GM19438 (cell line): ENCODE measurements at regions not wholly inside any gene's neighbourhood (a gene's known extent, or its start where the extent isn't known, plus 50 kb on each side); places are given as distances from the start of the nearest gene placed in this dataset.

Source experiments
- ATAC-seq: cut with Tn5 transposase; IDR thresholded peaks from one replicate; pipeline ENCODE4 v1.9.1; 2021; ENCODE audit warnings: low read depth; ENCODE audit not compliant: unreplicated experiment

DNA sequence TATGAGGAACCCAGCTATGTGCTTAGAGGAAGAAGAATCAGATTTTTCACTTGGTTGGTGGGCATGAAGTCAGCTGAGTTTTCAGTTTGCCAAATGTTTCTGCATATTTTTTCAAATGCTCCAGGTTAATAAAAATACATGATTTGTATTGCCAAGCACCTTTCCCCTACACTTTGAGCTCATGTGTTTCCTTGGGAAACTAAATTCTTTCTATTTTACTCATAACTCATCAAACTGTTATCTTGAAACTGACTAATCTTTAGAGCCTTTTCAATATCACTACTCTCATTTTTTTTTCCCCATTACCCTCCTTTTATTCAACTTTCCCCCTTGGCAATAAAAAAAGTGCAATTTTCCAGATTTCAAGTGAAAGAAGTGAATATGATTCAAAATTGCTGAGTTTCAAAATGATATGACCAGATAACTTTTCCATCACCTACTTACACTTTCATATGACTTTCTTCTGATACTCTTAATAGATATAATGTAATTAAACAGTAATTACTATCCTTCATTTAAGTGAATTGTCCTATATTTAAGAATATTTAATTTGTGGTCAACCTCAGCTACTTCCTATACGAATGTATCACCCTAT, 91.9 kb upstream of the SOX6 start:
- no peak for ATAC-seq

DNA sequence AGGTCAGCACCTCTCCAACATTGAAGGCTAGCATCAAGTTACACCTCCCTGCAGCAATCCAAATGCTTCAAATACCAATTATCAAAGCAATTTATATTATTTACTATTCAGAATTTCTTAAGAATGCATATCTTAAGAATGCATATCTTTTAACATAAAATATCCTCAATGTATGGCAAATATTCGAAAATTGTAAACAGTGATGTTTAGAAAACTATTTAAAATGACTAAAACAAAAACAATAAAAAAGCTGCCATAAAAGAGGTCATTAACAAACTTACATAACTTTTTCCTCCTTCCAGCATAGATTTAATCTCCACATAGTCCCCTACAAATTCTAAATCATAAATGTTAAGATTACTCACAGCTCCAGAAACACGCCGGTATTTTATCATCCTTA, 85.1 kb upstream of the SOX6 start:
- no peak for ATAC-seq

DNA sequence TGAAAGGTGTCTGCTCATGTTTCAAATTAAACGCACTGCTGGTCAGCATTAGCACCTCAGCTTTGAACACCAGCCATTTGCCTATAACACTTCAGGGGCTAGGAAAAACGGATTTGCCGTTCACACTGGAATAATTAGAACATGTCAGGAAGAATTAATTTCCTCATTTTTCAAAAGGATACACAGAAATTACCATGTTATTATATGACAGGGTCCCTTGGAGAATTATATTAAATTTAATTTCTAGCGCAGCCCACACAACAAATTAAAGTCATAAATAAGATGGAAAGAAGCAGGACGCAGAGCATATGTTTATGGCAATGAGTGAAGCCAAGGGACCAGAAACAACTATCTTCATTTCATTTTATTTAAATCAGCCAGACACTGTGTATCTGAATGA, 83.8 kb upstream of the SOX6 start:
- ATAC-seq: no peak

DNA sequence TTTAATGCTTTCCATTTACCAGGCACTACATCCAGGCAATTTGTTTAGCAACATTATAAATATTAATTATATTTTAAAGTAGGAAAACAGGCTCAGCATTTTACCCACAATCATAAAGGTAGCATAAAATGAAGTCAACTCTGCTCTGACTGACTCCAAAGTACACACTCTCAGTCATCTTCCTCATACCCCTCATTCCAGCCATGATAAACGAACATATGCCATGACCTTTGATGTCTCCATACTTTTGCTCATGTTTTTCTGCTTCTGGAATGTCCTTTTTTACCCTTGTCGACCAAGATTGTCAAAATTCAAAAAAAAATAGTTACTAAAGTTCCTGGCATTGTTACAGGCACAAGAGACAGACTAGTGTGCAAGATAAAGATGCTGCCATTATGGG, 77.7 kb upstream of the SOX6 start:
- no peak for ATAC-seq

DNA sequence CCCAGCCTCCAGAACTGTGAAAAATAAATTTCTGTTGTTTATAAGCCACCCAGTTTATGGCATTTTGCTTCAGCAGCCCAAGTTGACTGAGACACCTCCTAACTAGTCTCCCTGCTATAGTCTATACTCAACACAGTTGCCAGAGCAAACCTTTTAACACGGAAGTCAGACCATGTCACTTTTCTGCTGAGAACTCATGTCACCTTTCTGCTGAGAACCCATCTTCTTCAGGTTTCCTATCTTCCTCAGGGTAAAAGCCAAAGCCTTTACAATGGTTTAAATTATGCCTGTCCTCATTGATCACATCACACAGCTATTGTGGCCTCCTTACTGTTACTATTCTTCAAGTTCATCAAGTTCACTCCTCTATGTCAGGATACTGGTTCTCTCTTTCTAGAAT, 74.3 kb upstream of the SOX6 start:
- ATAC-seq: no peak

DNA sequence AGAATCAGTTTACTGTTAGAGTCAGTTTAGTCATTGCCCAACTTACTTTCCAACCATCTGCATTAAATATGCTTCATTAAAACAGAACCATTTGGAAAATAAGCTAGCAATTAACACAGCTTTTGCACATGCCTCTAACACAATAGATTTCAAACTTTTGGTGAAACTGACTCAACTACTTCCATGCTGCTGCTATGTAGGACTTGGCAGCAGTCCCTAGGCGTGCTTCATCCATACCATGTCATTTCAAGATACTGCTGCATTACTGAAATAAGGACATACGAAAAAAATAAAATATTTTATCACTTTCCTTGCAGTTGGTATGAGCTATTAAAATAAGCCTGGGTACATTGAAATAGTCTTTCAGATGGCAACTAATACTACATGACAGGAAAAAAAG, 65.5 kb upstream of the SOX6 start:
- ATAC-seq: no peak

DNA sequence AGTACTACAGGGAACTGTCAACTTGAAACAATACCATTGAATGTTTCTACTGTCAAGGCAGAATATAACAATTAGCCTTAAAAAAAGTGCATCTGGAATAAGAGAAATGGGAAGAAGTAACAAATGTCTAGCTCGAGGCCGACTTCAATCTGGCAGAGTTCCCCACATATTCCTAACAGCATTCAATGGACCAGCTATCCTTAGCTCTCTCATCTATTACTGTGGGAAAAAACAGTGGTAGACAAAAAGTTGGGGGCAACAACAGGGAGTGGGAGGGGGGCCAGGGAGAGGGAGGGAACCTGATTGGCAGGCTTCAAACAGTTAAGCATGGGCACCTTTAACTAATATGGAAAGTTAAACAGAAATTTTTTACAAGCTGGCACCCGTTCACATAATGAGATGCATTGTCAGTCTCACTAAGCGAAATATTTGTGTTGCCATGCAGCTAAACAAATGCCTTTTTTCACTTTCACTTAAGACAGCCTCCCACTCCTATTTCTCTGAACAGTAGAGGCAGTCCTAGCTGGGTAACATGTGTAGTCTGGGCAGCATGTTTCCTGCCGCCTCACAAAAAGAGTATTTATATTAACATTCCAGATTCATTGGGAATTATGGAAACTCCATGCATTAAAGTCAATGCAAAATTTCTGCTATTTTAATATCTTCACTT, 62.2 kb upstream of the SOX6 start:
- no peak for ATAC-seq

DNA sequence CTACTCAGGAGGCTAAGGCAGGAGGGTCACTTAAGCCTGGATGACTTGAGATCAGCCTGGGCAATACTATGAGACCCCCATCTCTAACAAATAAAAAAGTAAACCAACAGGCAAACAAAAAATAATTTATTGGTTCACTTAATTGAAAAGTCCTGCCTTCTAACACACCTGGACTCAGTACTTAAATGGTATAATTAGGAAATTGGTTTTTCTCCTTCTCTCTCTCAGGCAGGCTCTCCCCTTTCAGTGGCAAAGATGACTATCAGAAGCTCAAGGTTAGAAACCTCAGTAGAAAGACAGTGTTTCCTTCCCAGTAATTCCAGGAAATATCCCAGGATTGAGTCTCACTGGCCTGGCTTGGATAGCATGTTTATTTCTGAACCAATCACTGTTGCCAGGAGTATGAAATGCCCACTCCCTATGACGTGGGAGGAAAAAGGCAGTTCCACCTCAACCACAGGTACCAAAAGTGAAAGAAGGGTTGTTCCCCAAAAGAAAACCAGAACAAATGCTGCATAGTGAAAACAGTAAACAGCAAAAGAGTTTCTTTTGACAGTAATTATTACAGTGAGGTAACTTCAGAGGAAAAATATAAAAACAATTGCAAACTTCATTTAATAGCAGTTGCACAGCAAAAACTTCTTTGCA, 56.3 kb upstream of the SOX6 start:
- ATAC-seq: peak; percentile 77

DNA sequence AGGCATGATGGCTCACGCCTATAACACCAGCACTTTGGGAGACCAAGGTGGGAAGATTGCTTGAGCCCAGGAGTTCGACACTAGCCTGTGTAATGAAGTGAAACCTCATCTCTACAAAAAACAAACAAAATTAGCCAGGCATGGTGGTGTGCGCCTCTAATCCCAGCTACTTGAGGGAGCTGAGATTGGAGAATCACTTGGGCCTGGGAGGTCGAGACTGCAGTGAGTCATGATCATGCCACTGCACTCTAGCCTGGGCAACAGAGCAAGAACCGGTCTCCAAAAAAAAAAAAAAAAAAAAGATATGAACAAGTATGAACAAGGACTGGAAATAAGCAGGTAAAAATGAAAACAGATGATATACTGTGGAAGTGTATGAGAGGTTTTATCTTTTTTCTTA, 54.1 kb upstream of the SOX6 start:
- no peak for ATAC-seq

DNA sequence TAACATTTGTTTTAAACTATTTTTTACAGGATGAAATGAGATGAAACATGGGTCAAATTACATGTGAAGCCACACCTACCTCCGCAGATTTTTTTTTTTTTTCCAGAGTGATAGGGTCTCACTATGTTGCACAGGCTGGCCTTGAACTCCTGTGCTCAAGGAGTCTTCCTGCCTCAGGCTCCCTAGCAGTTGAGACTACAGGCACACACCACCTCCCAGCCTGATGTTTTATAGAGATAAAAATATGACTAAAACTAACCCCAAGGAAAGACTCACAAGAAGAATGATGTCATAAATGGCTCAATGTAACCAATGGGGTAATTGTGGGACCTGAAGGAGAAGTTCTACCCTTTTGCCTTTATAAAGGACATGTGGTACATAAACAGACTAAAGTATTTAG, 52.3 kb upstream of the SOX6 start:
- no peak for ATAC-seq

DNA sequence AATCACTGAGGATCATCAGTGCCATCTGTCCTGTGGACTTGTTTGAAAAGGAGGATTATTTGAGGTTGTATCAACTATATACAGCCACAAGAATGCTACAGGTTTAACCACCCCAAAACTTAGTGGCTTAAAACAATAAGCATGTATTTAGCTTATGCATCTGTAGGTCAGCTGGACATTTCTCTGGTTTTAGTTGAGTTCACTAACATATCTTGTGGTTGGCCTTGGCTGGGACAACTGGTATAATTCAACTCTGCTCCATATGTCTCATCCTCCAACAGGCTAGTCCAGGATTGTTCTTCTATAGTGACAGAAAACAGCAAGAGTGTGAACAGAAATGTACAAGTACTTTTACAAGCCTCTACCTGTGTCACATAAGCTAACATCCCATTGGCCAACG, 49.9 kb upstream of the SOX6 start:
- ATAC-seq: no peak
